Right cardiac atrium (tissue), 5 donors: ENCODE measurements at regions not wholly inside any gene's neighbourhood (a gene's known extent, or its start where the extent isn't known, plus 50 kb on each side); places are given as distances from the start of the nearest gene placed in this dataset.

Experiments used
- ATAC-seq, 2 donors: fragments of 200-7000 bp; cut with Tn5 transposase; one replicate each; pipeline versions ENCODE4 v1.8.0 to v1.9.1; 2020; ENCODE audit warnings: moderate library complexity in 2 of 2, mild to moderate bottlenecking in 1 of 2
- DNase-seq, 3 donors: peaks; one replicate each; pipeline ENCODE4 v3.0.0-alpha.2; 2020
- H3K27ac ChIP-seq: one replicate; pipeline ENCODE4 v1.5.1; 2013; ENCODE audit warnings: mild to moderate bottlenecking, low read length, control low read depth, moderate library complexity
- H3K27me3 ChIP-seq: one replicate; pipeline ENCODE4 v1.6.1; 2013; ENCODE audit not compliant: control insufficient read depth, insufficient read depth
- H3K4me1 ChIP-seq: one replicate; pipeline ENCODE4 v1.6.1; 2013; ENCODE audit warnings: low read length; ENCODE audit not compliant: control insufficient read depth, insufficient read depth
- H3K4me3 ChIP-seq: one replicate; pipeline ENCODE4 v1.5.1; 2013; ENCODE audit warnings: low read length, control low read depth
- H3K9me3 ChIP-seq: one replicate; pipeline ENCODE4 v1.6.1; 2013; ENCODE audit warnings: low read length; ENCODE audit not compliant: control insufficient read depth
- WGBS: extraction: QIAGEN DNeasy Blood & Tissue Kit; methylation state at CpG from one replicate; pipeline ENCODE4 v1.1.7; 2013; 5-methylcytosine and 5-hydroxymethylcytosine counted together
- intact Hi-C, 4 donors: fragments of 100-400 bp; cut with DNase I; formaldehyde crosslinking; loops; one replicate each; pipeline versions ENCODE4 v1.11.0 to v1.14.0; 2022 to 2023
- donor health status: healthy with polysubstance abuse.
- donor health status: DM: no; HTN: yes; CAD: no.
- donor health status: DM: no; HTN: no; CAD: no.
- donor health status: DM: no; HTN: yes; CAD: no; lungs with severe emphysema.
- donor health status: DM: yes; HTN: yes; CAD: no.

- 56% methylated on average over 1 of the region's 1 CpG for WGBS
These were observed 781.1 kb downstream of the TUSC7 start for GRCh38 chr3:117490716-117491115.

DNA sequence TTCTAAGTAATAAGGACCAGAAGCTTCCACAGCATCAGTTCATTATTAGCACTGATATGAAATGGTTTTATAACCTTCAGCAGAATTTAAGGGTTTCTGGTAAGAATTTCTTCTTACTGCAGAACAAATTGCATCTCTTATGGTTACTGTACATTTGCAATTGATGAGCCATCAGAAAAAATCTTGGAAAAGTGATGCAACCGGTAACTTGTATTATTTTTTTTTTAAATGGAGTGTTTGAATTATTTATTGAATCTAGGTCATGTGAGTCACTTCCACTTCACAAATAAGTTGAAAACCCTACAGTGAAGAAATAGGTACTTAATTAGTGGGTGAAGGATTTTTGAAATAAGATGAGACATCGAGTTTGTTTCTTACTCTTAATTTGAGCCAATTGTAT, 786.0 kb downstream of the TUSC7 start:
- 94% methylated on average over 2 of the region's 2 CpGs for WGBS
- no peaks in the 10 kb centered on the region for H3K4me1 ChIP-seq

More at GRCh38 chr3:117490716-117491115, 781.1 kb downstream of the TUSC7 start:
- Histone ChIP-seq H3K9me3 (no peaks in the 10 kb centered on the region), H3K27ac (no peak overlapping the region), H3K4me3 (no peak overlapping the region), H3K4me1 (no peaks in the 10 kb centered on the region), H3K27me3 (no peaks in the 10 kb centered on the region)
- DNase-seq (no peak), ATAC-seq (no peak)
- intact Hi-C loops = no loop called here

DNA sequence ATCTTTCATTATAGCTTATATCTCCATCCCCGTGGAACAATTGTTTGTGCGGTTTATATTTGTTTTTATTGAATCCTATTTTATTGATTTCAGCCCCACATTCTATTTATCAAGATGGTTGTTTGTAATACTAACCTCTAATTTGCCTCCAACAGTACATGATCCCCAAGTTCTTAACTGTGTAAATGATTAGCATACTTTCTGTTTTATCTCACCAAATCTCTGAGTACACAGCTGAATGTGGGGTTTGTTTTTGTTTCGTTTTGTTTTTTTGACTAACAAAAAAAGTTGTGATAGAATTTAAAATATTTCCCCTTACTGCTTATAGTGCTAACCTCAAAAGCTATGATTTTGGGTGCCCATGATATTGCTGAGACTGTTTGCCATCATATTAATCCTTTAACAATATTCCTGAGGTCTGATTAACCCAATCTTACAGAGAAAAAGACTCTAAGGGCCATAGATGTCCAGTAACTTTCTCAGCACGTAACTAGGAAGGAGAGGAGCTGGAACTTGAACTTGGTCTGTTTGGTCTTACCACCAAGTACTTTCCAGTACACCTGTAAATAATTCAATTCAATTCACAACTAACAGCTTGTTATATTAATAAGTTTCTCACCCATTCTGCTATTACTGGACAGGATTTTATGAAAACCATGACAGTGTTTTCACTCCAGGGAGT, 789.8 kb downstream of the TUSC7 start:
- DNase-seq (no peak), ATAC-seq (no peak)
- Histone ChIP-seq H3K4me3 (no peak overlapping the region), H3K27me3 (no peaks in the 10 kb centered on the region), H3K9me3 (no peaks in the 10 kb centered on the region), H3K27ac (no peak overlapping the region), H3K4me1 (no peaks in the 10 kb centered on the region)
- intact Hi-C loops = no loop called here
- WGBS = 85% methylated on average over 4 of the region's 4 CpGs

More for the DNA sequence above, 786.0 kb downstream of the TUSC7 start:
- ATAC-seq (no peak), DNase-seq (no peak)
- Histone ChIP-seq H3K9me3 (no peaks in the 10 kb centered on the region), H3K27ac (no peak overlapping the region), H3K4me3 (no peak overlapping the region), H3K27me3 (no peaks in the 10 kb centered on the region)
- intact Hi-C loops = no loop called here

- ATAC-seq (no peak), DNase-seq (no peak)
- H3K27me3 ChIP-seq = no peaks in the 10 kb centered on the region
- intact Hi-C loops = no loop called here
- no peak overlapping the region for H3K4me3 ChIP-seq
- WGBS = 97% methylated on average over 1 of the region's 1 CpG
- H3K27ac ChIP-seq = no peak overlapping the region
- no peaks in the 10 kb centered on the region for H3K4me1 ChIP-seq
- H3K9me3 ChIP-seq = no peaks in the 10 kb centered on the region
These were observed 798.4 kb downstream of the TUSC7 start for GRCh38 chr3:117507958-117508357.

DNA sequence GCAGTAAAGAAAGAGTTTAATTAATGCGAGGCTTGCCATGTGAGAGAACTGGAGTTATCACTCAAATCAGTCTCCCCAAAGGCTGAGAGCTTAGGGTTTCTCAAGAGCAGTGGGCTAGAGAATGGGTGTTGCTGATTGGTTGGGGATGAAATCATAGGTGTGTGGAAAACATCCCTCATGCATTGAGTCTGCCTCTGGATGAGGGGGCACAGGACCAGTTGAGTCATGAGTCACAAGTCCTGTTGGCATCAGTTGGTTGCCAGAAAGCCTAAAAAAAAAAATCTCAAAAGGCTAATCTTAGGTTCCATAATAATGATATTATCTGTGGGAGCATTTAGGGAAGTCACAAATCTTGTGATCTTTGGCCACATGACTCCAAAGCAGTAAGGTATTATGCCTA, 800.3 kb downstream of the TUSC7 start:
- H3K4me3 ChIP-seq = no peak overlapping the region
- ATAC-seq (no peak), DNase-seq (no peak)
- no peak overlapping the region for H3K27ac ChIP-seq
- no peaks in the 10 kb centered on the region for H3K4me1 ChIP-seq
- WGBS = 96% methylated on average over 1 of the region's 1 CpG
- H3K27me3 ChIP-seq = no peaks in the 10 kb centered on the region
- H3K9me3 ChIP-seq = no peaks in the 10 kb centered on the region
- intact Hi-C loops = no loop called here

- H3K4me3 ChIP-seq = no peak overlapping the region
- H3K27me3 ChIP-seq = no peaks in the 10 kb centered on the region
- H3K27ac ChIP-seq = no peak overlapping the region
- intact Hi-C loops = no loop called here
- ATAC-seq = no peak
- DNase-seq = no peak
- H3K4me1 ChIP-seq = no peaks in the 10 kb centered on the region
- H3K9me3 ChIP-seq = no peaks in the 10 kb centered on the region
- WGBS = 26% methylated on average over 1 of the region's 1 CpG
These were observed 800.8 kb downstream of the TUSC7 start for GRCh38 chr3:117510396-117510795.

DNA sequence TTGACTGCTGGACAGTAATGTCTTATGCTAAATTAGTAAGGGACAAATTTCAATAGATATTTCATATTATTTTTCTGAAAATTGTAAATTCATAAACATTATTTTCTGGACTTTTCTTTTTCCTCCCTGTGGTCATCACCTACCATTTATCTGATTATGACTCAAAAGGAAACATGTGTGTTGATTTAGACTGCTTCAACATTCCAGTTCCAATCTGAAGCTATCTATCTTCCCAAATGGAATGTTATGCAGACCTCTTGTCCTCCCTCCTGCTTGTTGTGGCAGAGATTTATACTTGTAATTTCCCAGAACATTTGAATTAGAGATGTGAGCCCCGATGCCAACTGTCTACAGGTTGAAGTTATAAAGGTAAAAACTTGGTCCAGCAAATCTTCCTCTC, 803.4 kb downstream of the TUSC7 start:
- DNase-seq (no peak), ATAC-seq (no peak)
- Histone ChIP-seq H3K27me3 (no peaks in the 10 kb centered on the region), H3K4me3 (no peak overlapping the region), H3K9me3 (no peaks in the 10 kb centered on the region), H3K27ac (no peak overlapping the region), H3K4me1 (no peaks in the 10 kb centered on the region)
- intact Hi-C loops = no loop called here
- WGBS = 29% methylated on average over 1 of the region's 1 CpG

DNA sequence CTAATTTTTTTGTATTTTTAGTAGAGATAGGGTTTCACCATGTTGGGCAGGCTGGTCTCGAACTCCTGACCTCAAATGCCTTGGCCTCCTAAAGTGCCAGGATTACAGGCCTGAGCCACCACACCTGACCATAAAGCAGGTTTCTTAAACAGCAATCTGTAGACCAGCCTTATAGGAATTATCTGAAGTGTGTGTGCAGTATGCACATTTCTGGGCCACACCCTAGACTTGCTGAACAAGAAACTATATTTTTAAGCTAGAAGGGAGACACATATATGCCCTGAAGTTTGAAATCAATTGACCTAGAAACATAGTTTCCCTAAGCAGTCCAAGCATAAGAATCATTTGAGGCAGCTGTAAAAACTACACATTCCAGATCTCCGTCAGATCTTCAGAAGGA, 805.7 kb downstream of the TUSC7 start:
- no peaks in the 10 kb centered on the region for H3K4me1 ChIP-seq
- no peaks in the 10 kb centered on the region for H3K27me3 ChIP-seq
- DNase-seq (no peak), ATAC-seq (no peak)
- intact Hi-C loops = no loop called here
- no peak overlapping the region for H3K4me3 ChIP-seq
- no peak overlapping the region for H3K27ac ChIP-seq
- no peaks in the 10 kb centered on the region for H3K9me3 ChIP-seq
- 85% methylated on average over 2 of the region's 2 CpGs for WGBS

GRCh38 chr3:117518364-117518763, 808.8 kb downstream of the TUSC7 start:
- no peaks in the 10 kb centered on the region for H3K4me1 ChIP-seq
- no peak for ATAC-seq
- no peak for DNase-seq
- intact Hi-C loops = no loop called here
- no peak overlapping the region for H3K27ac ChIP-seq
- H3K9me3 ChIP-seq = no peaks in the 10 kb centered on the region
- no peaks in the 10 kb centered on the region for H3K27me3 ChIP-seq
- no peak overlapping the region for H3K4me3 ChIP-seq
- WGBS = 67% methylated on average over 4 of the region's 4 CpGs

DNA sequence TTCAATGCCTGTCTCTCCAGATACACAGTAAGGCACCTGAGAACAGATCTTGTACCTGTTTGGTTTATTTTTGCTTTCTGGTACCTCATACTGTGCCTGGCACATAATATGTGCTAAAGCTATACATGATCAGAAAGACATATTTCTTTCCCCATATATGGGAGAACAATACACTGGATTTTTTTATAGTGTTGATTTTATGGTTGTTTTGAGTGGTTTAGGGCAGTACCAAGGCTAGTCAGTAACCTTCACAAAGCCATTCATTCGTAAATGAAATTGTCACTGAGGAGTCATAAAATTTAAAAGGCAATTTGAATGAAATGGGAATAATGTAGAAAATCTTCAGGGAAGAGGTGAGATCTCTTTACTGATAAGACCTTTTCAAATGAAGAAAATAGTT, 810.2 kb downstream of the TUSC7 start:
- H3K27ac ChIP-seq = no peak overlapping the region
- ATAC-seq = no peak
- no peaks in the 10 kb centered on the region for H3K4me1 ChIP-seq
- no peaks in the 10 kb centered on the region for H3K27me3 ChIP-seq
- intact Hi-C loops = no loop called here
- no peak for DNase-seq
- no peak overlapping the region for H3K4me3 ChIP-seq
- no peaks in the 10 kb centered on the region for H3K9me3 ChIP-seq
- WGBS = 91% methylated on average over 1 of the region's 1 CpG

- H3K27ac ChIP-seq = no peak overlapping the region
- H3K27me3 ChIP-seq = no peaks in the 10 kb centered on the region
- intact Hi-C loops = no loop called here
- H3K4me3 ChIP-seq = no peak overlapping the region
- no peak for DNase-seq
- 75% methylated on average over 4 of the region's 4 CpGs for WGBS
- H3K9me3 ChIP-seq = no peaks in the 10 kb centered on the region
- no peak for ATAC-seq
- H3K4me1 ChIP-seq = no peaks in the 10 kb centered on the region
These were observed 811.0 kb downstream of the TUSC7 start for GRCh38 chr3:117520582-117520981.

- intact Hi-C loops = no loop called here
- Histone ChIP-seq H3K4me1 (no peaks in the 10 kb centered on the region), H3K4me3 (no peak overlapping the region), H3K9me3 (no peaks in the 10 kb centered on the region), H3K27ac (no peak overlapping the region), H3K27me3 (no peaks in the 10 kb centered on the region)
- no peak for ATAC-seq
- WGBS = 72% methylated on average over 5 of the region's 5 CpGs
- DNase-seq = no peak
These were observed 813.8 kb downstream of the TUSC7 start for GRCh38 chr3:117523418-117523817.
